ENCODE measurements at regions not wholly inside any gene's neighbourhood (a gene's known extent, or its start where the extent isn't known, plus 50 kb on each side); places are given as distances from the start of the nearest gene placed in this dataset.
"Not testable (repeated sequence)": the region's sequence is repeated elsewhere in the genome, so short reads cannot be mapped to it uniquely, and the experiment has no call there.

DNA sequence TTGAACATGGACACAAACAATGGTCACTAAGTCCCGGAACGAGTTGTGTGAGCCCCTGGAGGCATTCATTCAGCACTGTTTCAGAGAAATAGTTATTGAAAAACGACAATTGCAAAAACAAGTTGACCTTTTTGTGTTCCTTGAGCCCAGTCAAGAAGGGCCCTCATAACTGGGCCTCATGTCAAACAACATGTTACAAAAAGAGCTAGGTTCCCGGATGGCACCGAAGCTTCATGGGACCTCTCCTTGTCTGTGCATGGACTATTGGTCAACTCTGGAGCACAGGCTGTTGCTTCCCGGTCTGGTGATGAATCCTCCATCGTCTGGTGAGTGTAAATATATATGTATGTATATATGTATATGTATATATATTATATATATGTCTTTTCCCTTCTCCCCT lies 176.6 kb downstream of the ALG10 start:
- DNase-seq, result no peak

DNA sequence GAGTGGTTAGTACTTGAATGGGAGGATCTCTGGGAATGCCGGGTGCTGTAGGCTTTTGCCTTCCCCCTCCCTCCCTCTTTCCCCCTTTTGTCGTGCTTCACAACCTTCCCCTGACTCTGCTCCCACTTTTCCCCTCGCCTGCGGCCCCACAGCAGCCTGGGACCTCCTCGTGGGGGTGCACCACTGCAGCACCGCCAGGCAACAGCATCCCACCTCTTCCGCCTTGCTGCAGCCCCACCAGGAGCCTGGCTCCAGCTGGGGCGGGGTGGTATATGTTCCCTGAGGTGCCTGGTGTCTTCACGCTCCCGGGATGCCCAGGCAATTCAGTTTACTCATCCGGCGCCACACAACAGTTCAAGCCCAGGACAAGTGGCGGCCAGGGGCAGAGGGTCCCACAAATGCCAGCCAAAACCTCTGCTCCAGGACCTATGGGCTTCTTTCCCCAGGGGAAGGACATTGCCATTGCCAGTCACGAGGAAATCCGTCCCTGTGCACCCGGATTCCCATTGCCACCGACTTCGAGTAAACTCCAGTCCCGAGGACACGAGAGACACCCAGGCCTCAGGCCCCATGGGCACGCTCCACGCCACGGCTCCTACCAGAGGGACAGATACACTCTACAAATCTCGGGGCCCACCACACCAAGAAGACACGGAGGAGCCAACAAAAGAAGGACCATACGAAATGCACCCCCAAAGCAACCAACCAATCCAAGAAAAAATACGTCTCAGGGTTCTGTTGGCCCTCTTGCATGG lies 181.7 kb downstream of the ALG10 start:
- no peak for DNase-seq

DNA sequence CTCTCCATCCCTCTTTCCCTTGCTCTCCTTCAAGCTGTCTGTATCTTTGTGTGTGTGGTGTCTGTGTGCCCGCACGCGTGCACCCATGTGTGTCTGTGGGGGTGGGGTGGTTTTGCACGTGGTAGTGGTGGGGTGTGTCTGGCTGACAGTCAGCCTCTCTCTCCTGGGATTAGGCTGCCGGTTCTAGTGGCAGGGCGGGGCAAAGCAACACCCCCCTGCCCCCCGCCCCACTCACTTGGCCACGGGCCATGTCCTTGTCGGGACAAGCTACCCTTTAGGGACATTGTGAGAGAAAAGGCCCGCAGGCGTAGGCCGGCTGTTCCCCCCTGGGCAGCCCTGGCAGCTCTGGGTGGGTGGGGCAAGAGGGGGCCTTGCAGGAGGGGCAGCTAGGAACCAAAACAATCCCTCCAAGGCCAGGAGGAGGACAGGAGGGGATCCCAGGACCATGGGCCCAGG lies 182.6 kb downstream of the ALG10 start:
- DNase-seq, result no peak

DNA sequence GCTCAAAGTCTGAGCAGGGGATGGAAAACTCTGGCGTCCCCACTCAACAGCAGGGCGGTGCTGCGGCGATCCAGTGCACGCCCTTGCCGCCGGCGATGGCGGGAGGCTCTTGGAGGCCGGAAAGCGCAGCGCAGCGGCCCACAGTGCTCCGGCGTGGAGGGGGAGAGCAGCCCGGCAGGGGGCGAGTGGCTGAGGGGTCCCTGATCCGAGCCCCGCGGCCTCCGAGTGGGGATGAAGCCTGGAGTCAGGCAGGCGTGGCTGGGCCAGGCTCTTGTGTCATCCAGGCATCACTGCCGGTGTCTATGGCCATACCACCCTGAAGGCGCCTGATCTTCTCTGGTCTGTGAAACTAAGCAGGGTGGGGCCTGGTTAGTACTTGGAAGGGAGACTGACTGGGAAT lies 183.1 kb downstream of the ALG10 start:
- DNase-seq, result no peak

DNA sequence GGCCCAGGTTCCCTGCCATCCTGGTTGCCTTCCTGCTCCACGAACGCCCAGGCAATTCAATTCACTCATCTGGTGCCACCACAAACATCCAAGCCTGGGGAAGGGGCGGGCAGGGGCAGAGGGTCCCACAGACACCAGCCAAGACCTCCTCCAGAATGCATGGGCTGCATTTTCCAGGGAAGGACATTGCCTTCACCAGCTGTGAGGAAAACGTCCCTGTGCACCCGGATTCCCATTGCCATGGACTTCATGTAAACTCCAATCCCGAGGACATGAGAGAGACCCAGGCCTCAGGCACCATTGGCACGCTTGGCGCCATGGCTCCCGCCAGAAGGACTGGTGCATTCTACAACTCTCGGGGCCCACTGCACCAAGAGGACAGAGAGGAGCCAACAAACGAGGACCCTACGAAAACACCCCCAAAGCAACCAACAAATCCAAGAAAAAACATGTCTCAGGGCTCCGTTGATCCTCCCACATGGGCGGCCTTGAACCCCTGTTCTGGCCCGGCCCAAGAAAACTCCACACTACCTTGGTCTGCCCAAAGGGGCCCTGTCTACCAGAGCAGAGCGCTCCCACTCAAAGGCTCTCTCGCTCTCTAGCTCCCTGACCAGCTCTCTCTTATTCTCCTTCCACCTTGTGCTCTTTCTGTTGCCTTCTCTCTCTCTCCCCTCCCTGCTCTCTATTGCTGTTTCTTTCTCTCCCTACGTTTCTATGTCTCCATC lies 183.9 kb downstream of the ALG10 start:
- no peak for DNase-seq

DNA sequence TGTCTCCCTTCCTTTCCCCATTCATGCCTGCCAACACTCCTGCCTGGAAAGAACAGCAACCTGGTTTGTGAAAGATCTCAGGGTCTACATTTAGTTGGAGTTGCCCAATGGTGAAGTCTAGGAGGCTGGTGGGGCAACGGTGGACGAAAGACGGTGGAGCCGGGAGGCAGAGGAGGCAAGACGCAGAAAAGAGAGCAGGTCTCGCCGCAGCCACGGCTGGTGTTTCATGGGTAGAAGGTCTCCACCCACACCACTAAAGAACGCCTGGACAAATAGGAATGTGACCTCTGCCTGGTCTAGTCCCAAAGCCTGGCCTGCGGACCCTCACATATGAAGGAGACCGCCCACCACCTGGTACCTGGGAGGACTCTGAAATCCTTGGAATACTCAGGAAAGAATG lies 185.6 kb downstream of the ALG10 start:
- DNase-seq, result no peak

DNA sequence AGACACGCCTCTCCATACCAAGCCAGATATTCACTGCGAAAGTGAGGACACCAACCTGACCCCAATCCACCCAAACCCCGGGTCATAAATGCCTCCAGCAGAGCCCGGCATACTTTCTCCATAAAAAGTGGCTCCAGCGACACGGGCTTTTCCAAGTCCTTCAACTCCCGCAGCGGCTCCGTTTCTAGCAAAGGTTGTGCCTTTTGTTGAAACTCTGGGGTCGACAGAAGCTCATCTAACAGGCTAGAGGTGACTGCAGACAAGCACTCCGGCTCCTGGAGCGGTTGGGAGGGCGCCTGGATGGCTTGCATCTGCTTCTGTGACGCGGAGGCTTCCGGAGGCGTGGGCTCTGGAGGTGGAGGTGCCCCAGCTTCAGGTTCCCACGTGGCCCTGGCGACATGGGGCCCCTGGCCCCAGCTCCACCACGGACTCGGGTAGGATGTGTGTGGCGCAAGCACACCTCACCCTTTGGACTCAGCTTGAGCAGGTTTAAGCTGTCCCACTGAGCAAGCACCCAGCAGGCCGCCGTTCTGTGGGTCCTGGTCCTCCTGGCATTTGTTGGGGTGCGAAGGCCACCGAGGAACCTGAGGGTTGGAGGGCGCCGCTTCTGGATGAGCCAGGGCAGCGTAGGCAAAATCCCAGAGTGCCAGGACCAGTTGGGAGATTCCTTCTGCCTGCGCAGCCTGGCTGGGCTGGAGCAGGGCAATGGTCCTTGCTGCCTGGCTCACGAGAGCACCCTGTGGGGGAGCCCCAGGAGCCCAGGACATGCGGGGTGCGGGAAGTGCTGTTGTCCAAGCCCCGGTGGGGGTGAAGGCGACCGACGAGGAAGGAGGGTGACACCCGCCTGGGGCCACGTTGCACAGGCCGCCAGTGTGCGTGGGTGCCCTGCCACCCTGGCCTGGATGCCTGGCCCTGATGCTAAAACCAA lies 186.3 kb downstream of the ALG10 start:
- DNase-seq, result no peak

DNA sequence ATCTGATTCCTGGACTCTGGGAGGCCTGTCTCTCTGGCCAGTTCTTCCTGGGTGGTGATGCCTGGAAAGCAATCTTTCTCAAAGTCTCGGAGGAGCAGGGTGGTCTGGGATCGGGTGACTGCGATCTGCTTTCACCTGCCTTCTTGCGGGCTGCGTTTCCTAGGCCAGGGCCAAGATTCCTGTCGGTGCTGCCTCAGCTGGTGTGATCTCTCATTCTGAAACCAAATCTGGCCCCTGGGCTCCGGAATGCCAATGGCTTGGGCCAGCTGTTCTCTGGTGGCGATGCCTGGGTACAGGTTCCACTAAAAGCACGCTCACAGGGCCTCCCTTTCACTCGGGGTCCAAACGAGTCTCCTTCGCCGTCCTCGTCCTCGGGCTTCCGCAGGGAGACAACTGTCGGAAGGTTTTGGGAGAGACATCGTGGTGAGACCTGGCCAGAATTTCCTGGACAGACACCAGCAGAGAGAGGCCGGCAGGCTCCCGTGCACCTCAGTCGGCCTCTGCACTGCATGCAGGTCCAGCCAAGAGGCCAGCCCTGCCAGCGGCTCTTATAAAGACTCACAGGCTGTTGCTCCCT lies 187.1 kb downstream of the ALG10 start:
- no peak for DNase-seq

DNA sequence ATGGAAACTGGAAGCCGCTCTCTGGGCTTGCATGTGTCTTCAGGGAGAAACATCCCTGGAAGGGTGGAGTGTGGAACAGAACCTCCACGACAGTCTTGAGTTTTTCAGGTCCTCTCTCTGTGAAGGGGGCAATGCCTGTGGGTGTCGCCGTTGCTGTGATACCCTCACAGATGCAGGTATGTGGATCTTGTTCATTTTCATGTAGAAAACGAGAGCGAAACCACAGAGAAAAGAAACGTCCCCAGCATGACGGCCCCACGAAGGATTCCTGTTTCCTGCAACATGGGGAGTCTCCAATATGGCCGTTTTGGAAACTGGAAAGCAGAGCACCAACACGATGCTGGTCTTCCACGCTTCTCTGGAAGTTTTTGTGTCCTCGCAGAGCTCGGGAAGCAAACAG lies 187.9 kb downstream of the ALG10 start:
- no peak for DNase-seq

DNA sequence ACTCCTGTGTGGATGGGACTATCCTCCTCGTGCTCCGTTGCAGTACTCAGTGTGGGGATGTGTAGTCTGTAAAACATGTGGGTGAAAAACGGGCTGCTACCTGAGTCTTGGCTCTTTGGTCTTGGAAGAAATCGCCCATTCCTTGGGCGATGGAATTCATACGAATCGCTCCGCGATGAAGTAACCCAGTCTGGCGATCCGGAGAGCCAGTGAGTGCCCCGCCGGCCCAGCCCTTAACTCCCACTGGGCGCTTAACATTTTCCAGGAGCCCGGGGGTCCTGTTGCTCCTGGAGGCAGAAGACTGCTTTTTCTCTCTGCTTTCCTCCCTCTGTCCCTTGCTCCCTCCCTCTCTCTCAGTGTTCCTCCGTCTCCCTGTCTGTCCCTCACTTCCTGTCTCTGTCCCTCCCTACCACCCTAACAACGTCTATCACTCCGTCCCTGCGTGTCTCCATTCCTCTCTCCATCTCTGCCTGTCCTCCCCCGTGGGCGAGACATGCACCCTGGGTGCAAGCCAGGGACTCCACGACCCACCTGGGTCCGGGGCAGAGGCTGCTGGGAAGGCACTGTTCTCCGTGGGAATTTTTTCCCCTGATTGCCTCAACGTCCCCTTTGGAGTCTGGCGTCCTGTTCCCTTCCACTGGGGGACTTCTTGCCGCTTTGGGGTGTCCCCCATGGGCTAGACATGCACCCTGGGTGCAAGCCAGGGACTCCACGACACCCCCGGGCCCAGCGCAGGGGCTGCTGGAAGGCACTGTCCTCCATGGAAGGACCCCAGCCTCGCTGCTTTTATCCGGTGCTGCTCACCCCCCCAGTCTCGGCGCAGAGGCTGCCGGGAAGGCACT lies 188.6 kb downstream of the ALG10 start:
- DNase-seq, result no peak

DNA sequence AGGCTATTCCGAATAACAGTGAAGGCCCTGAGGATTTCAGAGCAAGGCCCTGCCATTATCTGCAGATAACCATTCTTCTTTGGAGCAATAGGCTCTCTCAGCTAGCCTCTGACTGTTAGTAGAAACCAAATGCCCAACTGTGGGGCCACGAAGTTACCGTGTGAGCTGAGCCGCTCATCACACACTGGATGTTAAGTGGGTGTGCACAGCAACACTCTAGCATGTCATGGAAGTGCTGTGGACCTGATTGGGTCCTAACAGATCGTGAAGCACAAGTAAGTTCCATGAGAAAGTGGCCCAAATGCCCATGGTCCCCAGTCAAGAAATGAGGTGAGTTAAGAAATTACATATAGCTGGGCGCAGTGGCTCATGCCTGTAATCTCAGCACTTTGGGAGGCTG lies 190.4 kb downstream of the ALG10 start:
- DNase-seq, result no peak

DNA sequence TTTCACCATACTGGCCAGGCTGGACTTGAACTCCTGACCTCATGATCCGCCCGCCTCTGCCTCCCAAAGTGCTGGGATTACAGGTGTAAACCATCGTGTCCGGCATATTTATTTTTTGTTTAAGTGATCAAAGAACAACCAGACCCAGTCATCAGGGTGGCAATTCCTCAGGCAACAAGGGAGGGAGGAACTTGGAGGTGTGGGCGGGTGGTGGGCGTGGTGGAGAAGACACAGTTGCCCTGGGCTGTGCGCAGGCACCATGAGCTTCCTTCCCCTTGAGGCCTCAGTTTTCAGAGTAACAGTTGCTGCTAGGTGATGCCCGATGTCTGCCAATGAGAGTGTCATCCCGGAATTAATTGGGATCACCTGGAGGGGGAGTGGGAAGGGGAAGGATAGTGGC lies 191.7 kb downstream of the ALG10 start:
- no peak for DNase-seq

DNA sequence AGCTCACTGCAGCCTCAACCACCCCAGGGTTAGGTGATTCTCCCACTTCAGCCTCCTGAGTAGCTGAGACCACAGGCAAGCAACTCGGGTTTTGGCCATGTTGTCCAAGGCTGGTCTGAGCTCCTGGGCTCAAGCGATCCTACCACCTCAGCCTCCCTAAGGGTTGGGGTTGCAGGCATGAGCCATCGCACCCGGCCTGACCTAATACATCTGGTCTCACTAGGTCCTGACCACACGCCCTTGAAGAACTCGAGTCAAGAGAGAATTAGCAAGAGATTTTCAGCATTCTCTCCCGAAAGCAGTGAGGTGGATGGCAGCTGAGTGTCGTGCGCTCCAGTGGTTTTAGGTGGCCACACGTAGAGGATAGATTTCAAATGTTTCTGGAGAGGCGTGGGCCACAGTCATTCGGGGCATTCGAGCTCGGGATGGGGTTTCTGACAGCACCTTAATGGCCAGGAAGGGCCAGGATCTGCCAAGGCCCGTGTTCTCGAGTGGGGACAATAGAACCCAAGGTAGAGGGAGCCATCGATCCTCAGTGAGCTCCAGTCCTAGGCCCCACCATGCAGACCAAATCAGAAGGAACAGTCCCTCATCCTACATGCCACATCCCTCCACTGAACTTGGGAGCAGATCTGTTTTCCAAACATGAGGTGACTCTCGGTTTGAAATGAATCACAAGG lies 193.1 kb downstream of the ALG10 start:
- DNase-seq, result no peak

DNA sequence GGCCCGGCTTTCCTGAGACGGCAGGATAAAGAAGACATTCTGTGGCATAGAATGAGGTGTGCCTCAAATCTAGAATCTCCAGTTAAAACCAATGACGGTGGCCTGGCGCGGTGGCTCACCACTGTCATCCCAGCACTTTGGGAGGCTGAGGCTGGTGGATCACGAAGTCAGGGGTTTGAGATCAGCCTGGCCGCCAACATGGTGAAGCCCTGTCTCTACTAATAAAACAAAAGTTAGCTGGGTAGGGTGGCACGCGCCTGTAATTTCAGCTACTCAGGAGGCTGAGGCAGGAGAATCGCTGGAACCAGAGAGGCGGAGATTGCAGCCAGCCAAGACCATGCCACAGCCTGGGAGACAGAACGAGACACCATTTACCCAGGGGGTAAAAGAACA lies 193.6 kb downstream of the ALG10 start:
- no peak for DNase-seq

DNA sequence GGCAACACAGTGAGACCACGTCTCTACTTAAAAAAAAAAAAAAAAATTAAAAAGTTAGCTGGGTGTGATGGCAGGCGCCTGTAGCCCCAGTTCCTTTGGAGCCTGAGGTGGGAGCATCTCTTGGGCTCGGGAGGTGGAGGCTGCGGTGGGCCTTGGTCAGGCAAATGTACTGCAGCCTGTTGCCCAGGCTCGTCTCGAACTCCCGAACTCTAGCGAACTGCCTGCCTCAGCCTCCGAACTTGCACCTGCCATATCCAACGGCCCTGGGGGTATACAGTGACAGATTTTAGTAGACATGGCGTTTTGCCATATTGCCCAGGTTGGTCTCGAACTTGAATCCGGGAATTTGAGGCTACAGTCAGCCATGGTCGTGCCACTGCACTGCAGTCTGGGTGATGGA lies 195.4 kb downstream of the ALG10 start:
- DNase-seq, result no peak

DNA sequence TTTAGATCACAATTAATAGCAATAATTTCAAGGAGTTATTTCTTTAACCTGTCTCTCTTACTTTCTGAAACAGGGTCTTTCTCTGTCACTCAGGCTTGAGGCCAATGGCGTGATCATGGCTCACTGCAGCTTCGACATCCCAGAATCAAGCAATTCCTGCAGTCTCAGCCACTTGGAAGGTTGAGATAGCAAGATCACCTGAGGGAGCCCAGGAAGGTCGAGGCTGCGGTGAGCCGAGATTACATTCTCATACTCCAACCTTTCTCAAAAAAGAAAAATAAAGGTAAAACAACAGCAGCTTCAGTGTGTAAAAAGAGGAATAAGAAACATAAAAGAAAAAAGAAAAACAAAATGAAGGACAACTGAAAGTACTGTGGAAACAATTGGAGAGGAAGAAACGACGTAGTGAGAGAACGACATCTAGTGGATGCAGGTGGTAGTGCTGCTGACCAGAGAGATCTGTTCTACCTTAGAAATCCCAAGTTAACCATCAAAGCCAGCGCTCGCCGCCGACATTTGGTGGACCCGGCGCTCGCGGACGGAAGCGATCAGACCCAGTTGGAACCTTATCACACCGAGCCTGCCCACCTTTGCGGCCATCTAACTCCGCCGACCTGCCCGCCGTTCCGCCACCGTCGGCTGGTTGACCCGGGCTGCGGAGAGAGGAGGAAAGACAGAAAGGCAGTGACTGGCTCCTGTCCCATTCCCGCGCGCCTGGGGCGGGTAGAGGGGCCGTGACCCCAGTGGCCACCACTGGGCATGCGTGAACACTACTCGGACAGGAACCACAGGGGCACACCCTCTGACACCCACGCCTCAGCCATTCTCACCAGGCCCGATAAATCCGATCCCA lies 196.1 kb downstream of the ALG10 start:
- DNase-seq, result peak; percentile 58

DNA sequence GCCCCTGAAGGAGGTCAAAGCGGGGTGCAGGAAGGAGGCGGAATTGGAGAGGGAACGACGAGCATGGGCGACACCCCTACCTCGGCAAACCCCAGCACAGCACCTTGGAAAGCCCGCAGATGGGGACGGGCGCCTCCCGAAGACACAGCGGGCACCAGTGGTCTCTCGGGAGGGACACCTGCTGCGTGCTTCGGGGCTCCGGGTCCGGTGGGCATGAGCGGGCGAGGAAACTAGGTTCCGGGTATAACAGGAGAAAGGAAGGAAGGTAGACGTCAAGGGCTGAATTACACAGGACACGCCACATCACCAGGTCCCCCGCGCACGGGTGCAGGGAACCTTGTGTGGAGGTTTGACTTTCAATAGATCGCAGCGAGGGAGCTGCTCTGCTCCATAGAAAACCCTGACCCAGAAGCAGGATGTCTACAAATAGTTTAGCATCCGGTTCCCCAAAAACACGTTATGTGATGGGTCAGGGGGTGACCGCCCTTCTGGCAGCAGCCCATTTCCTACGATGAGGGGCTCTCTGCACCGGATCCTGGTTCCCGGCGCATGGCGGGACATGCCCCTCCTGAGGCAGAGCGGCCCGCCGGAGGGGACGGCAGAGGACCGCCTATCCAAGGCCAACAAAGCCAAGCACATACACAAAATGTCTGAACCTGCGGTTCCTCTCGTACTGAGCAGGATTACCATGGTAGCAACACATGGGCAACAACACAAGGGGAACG lies 196.9 kb downstream of the ALG10 start:
- DNase-seq, result peak; percentile 6

DNA sequence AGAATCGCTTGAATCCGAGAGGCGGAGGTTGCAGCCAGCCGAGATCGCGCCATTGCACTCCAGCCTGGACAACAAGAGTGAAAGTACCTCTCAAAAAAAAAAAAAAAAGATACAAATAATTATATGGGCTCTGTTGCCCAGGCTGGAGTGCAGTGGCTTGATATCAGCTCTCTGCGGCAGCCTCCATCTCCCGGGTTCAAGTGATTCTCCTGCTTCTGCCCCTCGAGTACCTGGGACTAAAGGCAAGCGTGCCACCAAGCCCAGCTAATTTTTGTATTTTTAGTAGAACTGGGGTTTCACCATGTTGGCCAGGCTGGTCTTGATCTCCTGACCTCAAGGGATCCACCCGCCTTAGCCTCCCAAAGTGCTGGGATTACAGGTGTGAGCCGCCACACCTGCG lies 197.8 kb downstream of the ALG10 start:
- DNase-seq, result not testable (repeated sequence)

DNA sequence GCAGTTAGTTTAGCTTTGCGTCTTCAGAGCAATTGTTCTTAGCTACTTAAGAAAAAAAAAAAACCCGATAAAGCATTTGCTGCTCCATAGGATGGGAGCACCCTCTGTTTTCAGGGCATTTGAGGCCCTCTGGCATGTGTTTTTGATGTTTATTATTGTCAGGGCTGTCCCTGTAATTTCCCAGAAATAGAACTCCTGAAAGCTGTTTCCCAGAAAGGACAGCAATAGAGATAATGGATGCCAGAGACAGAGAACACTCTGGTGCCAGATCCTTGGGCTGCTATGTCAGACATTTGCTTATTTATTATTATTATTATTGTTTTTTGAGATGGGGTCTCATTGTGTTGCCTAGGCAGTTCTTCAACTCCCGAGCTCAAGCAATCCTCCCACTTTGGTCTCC lies 201.3 kb downstream of the ALG10 start:
- DNase-seq, result no peak

DNA sequence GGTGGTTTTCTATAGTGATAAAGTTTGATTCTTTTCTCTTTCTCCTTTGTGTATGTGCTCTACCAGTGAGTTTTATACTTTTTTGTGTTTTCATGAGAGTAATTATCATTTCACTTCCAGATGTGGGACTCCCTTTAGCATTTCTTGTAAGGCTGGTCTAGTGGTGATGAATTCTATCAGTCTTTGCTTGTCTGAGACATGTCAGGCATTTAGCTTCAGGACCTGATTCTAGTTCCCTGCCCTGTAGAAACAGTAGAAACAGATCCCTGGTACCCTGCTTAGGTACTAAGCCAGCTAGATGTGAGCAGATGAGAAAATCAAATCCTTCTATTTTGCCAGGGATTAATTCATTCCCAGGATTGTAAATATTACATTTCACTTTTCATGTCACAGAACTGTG lies 203.7 kb downstream of the ALG10 start:
- not testable (repeated sequence) for DNase-seq
